RCC 7860 (cell line): ENCODE measurements at regions not wholly inside any gene's neighbourhood (a gene's known extent, or its start where the extent isn't known, plus 50 kb on each side); places are given as distances from the start of the nearest gene placed in this dataset.
"Not testable (repeated sequence)": the region's sequence is repeated elsewhere in the genome, so short reads cannot be mapped to it uniquely, and the experiment has no call there.

ENCODE experiments used
- DNase-seq: peaks from one replicate; pipeline ENCODE4 v3.0.0-alpha.2; 2015; ENCODE audit warnings: low spot score
- FAIRE-seq: peaks from 2 replicates; lab custom pipeline; 2012; peaks lifted over from hg19 to GRCh38; lab: Jason Lieb, UNC

GRCh38 chr19:13712767-13713201 lies 51.5 kb upstream of the MRI1 start:
- FAIRE-seq, result no peak

DNA sequence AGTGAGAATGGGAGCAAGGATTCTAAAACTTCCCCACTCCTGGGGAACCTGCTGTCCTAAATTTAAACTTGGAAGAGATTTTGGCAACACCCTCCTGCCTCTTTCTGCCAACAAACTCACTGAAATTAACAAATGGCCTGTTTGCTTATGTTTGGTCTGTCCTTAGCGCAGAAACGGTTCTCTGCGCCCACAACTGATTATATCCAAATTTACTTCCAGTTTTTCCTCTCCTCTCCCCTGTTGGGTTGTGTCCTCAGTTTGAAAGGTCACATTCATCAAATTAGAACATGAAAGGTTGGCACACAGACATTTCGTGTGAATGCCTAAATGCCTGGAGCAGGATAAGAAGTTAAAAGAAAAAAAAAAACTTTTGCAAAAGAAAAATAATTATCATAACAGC lies 56.4 kb upstream of the MRI1 start:
- DNase-seq (no peak), FAIRE-seq (no peak)

More at GRCh38 chr19:13712767-13713201, 51.5 kb upstream of the MRI1 start:
- DNase-seq, result no peak

DNA sequence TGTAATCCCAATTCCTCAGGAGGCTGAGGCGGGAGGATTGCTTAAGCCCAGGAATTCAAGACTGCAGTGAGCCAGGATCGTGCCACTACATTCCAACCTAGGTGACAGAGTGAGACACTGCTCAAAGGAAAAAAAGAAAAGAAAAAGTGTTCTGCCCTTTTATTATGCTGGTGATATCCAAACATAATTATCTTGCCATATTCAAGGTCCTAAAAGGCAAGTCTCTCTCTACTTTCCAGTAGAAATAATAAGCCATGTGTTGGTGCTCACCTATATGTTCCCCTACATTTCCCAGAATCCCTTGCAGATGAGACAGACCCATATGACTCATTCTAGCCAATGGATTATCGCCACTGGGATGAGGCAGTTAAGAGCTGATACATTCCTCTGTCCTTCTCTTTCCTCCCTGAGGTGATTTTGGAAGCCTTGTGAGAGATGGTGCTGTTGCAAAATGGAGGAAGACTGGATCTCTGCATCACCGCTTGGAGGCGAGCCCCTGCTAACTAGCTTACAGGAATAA lies 58.3 kb upstream of the MRI1 start:
- DNase-seq (no peak), FAIRE-seq (no peak)

DNA sequence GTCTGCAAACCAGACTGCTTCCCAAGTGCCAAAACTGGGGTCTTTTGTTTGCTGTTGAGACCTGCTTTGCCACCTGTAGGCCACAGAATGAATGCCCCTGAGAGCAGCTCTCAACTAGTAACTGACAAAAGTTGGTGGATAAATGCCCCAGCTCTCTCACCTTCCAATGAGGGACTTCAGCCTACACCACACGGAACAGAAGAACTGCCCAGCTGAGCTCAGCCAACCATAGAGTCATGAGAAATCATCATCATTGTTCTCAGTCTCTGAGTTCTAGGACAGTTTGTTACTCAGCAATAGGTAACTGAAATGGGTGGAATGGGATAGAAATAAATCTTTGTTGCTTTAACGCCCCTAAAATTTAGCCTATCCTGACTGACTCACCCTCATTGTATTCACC lies 59.1 kb upstream of the MRI1 start:
- DNase-seq (no peak), FAIRE-seq (no peak)

DNA sequence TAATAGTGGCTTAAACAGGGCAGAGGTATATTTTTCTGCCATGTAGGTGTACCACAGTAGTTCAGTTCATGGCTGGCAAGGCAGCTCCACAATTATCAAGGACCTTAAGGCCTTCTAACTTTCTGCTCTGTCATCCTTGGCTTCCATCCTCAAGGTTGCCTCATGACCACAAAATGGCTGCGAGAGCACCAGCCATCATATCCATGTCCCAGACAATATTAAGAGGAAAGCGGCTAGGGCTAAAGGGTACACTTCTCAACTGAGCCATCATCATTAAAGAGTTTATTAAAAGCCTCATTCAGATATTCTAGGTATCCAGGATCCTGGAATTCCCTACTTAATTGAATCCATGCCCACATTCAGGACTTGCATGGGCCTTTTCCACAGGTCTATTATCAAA lies 62.7 kb upstream of the MRI1 start:
- FAIRE-seq, result no peak

DNA sequence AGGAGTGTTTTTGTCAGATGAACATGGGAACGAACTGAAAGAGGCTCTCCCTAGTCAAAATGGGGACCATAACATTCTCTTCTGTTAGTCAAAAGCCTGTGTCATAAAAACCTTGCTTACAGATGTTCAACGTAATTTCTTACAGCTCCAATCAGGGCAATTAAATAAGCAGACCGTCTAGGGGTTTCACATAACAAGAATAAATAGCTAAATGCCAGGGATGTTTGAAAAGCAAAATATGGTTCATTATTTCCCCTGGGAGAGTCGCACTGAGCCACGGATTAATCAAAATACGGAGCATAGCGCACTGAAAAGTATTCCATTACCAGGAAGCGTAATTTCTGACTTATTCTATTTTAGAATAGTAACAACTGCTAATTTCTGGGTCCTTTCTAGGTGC lies 63.7 kb upstream of the MRI1 start:
- no peak for DNase-seq
- no peak for FAIRE-seq

More for the DNA sequence above, 62.7 kb upstream of the MRI1 start:
- no peak for DNase-seq

- FAIRE-seq (no peak), DNase-seq (no peak)
Measured at GRCh38 chr19:13699786-13700185, 64.5 kb upstream of the MRI1 start.

GRCh38 chr19:13696839-13697238 lies 67.5 kb upstream of the MRI1 start:
- FAIRE-seq, result no peak

DNA sequence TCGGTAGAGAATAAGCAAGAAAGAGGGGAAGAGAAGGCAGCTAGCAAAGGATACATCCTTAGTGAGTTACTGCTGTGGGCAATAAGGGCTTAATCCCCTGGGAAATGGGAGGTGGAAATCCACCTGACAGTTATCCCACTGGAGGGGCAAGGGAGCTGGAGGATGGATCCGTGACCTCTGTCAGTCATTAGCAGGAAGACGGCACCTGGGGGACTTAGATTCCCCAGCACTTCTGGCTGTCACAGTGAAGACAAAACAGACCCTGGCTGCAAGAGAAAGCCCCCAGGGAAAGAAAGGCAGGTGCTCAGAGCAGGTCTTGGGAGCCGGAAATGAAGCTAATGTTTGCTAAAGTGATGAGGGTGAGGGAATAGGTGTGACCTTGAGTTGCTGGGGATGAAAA lies 70.4 kb upstream of the MRI1 start:
- FAIRE-seq (no peak), DNase-seq (no peak)

More at GRCh38 chr19:13696839-13697238, 67.5 kb upstream of the MRI1 start:
- DNase-seq, result no peak

DNA sequence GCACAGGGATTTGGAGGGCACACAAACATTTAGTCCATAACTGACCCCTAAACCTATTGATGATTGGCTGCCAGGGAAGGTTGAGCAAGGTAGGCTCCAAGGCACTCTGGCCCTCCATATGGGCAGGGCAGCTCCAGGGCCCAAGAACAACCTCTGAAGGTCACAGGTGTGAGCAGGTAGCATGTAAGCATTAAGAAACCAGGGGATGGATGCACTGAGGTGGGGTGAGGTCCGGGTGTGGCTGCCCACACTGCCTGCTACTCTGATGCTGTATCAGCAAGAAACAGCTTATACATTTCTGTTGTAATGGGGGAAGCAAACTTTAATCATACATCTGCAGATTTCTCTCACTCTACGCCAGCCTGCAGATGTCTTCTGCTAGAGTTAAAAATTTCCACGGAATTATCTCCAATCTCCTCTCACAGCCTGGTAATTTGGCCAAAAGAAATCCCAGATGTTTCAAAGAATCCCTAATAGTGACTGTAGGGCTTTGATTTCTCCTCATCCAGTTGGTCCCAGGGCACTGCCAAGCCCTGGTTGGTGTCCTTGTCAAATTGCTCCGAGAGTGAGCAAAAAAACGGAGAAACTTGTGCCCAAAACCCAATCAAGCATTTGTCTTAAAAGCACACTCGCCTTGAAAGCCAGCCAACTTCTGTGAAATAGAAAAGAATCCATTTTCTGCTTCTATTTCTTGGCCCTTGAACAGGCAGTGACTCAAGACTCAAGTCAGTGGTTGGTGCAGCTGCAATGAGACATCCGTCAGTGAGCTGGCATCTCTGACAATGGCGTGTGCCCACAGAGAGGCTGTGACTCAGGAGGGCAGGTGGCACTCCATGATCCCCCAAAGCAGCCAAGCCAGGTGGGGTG lies 72.5 kb upstream of the MRI1 start:
- peak; percentile 63 for DNase-seq
- peak; percentile 86 for FAIRE-seq

GRCh38 chr19:13689085-13689484 lies 75.2 kb upstream of the MRI1 start:
- DNase-seq (no peak), FAIRE-seq (no peak)

- FAIRE-seq, result no peak
- no peak for DNase-seq
Measured at GRCh38 chr19:13684021-13684420, 80.3 kb upstream of the MRI1 start.

DNA sequence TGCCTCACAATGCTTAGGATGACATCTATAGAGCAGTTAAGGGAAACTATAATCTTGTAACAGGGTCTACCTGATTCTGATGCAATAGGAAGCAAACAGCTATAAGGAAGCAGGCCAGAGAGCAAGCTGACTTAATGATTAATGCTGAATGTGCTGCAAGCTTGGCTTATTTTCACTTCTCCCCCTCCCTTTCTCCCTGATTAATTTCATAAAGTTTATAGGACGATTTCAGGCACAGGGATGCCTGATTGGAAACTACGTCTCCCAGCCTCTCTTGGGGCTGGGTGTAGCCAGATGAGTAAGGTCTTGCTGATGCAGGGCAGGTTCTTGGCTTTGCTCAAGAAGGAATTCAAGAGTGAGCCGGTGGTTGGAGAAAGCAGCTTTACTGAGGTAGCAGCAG lies 82.8 kb upstream of the MRI1 start:
- FAIRE-seq (no peak), DNase-seq (no peak)

- FAIRE-seq, result not testable (repeated sequence)
Measured at GRCh38 chr19:13680708-13681360, 83.5 kb upstream of the MRI1 start.

GRCh38 chr19:13676967-13677366 lies 87.4 kb upstream of the MRI1 start:
- FAIRE-seq, result not testable (repeated sequence)

More at GRCh38 chr19:13680708-13681360, 83.5 kb upstream of the MRI1 start:
- DNase-seq, result not testable (repeated sequence)

DNA sequence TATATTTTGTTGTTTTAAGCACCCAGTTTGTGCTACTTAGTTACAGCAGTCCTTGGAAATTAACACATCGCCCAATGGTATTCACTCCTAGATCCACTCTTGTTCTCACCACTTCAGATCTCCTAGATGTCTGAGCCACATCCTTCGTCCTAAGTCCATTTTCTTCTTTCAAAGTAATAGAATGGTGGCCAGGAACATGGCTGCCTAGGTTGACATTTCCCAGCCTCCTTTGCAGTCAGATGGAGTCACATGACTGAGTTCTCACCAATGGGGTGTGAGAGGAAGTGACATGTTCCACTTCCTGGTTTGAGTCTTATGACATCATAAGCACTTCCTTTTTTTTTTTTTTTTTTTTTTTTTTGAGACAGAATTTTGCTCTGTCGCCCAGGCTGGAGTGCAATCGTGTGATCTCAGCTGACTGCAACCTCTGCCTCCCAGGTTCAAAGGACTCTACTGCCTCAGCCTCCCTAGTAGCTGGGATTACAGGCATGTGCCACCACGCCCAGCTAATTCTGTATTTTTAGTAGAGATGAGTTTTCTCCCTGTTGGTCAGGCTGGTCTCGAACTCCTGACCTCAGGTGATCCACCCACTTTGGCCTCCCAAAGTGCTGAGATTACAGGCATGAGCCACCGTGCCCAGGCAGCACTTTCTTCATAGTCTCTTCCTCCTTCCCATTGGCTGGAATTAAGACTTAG lies 91.7 kb upstream of the MRI1 start:
- not testable (repeated sequence) for FAIRE-seq, DNase-seq

More at GRCh38 chr19:13676967-13677366, 87.4 kb upstream of the MRI1 start:
- DNase-seq, result not testable (repeated sequence)

DNA sequence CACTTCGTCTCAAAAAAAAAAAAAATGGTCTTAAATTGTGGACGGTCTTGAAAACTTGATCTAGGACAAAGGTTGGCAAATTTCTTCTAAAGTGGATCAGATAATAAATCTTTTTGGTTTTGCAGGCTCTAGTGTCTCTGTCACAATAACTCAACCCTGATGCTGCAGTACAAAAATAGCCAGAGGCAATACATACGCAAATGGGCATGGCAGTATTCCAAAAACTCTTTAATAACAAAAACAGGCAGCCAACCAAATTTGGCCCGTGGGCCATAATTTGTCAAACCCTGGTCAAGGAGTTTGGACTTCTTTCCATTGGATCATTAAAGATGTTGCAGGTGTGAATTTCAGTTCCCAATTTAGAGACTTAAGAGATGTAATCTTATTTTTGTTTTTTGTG lies 93.5 kb upstream of the MRI1 start:
- no peak for FAIRE-seq

DNA sequence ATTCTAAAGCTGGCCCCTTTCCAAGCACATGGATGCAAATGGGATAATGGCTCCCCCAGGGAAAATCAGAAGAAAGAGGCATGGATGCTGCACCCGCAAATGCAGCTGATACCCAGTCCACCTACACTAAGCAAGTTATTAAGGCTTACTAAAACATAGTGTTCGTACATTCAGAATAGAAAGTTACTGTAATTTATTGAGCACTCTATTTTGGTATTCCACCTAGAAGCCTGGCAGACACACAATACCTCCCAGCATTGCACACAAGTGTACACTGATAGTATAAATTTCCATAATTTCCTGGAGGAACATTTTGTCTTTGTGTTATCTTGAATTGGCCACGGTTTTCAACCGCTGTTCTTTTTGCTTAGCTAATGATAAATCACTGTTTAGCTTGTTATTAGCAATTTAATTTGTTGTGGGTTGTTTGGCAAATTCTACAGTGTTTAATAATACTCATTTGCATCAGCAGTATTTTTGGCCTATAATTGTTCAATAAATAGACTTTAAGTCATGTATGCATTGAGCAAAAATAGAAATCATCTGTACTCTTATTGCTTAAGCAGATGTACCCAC lies 94.5 kb upstream of the MRI1 start:
- DNase-seq (no peak), FAIRE-seq (no peak)

More for the DNA sequence above, 93.5 kb upstream of the MRI1 start:
- no peak for DNase-seq

DNA sequence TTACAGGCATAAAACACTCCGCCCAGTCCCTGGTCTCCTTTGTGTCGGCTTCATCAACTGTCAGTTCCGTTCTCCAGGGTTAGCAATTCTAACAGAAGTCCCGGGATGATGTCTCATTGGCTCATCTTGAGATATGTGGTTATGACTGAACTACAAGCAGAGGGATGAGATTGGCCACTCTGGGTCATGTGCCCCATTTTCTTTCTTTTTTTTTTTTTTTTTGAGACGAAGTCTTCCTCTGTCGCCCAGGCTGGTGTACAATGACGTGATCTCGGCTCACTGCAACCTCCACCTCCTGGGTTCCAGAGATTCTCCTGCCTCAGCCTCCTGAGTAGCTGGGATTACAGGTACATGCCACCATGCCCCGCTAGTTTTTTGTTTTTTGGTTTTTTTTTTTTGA lies 95.4 kb upstream of the MRI1 start:
- FAIRE-seq, result no peak
- no peak for DNase-seq

DNA sequence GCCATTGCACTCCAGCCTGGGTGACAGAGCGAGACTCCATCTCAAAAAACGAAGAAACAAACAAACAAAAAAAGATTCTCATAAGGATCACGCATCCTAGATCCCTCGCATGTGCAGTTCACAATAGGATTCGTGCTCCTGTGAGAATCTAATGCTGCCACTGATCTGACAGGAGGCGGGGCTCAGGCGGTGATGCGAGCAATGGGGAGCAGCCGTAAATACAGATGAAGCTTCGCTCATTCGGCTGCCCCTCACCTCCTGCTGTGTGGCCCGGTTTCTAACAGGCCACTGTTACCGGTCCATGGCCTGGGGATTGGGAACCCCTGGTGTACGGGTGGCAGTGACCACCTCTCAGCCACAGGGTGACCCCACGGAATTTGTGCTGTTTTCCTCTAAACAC lies 98.2 kb upstream of the MRI1 start:
- no peak for DNase-seq

More for the DNA sequence above, 98.2 kb upstream of the MRI1 start:
- no peak for FAIRE-seq
